Activated CD8-positive, alpha-beta memory T cell treated with anti-CD3 and anti-CD28 coated beads, Interleukin-2, amount 50 U/mL, for 48 hours (primary cell): ENCODE measurements at regions not wholly inside any gene's neighbourhood (a gene's known extent, or its start where the extent isn't known, plus 50 kb on each side); places are given as distances from the start of the nearest gene placed in this dataset.
"Not testable (repeated sequence)": the region's sequence is repeated elsewhere in the genome, so short reads cannot be mapped to it uniquely, and the experiment has no call there.

Source experiments
- DNase-seq: peaks from one replicate; pipeline ENCODE4 v3.0.0-alpha.2; 2020

GRCh38 chr18:57915248-57915647 is 112.1 kb upstream of the ATP8B1 start:
- no peak for DNase-seq

GRCh38 chr18:57913686-57914085 is 110.6 kb upstream of the ATP8B1 start:
- DNase-seq, result no peak

- DNase-seq, result no peak
These were observed 107.7 kb upstream of the ATP8B1 start for GRCh38 chr18:57910817-57911216.

- no peak for DNase-seq
These were observed 107.0 kb upstream of the ATP8B1 start for GRCh38 chr18:57910134-57910533.

GRCh38 chr18:57909620-57910019 is 106.5 kb upstream of the ATP8B1 start:
- no peak for DNase-seq

- DNase-seq, result no peak
These were observed 105.0 kb upstream of the ATP8B1 start for GRCh38 chr18:57908092-57908491.

GRCh38 chr18:57907550-57907949 is 104.4 kb upstream of the ATP8B1 start:
- no peak for DNase-seq

GRCh38 chr18:57906852-57907251 is 103.7 kb upstream of the ATP8B1 start:
- DNase-seq, result no peak

GRCh38 chr18:57904535-57904934 is 101.4 kb upstream of the ATP8B1 start:
- DNase-seq, result no peak

GRCh38 chr18:57902721-57903120 is 99.6 kb upstream of the ATP8B1 start:
- DNase-seq, result no peak

- no peak for DNase-seq
These were observed 98.9 kb upstream of the ATP8B1 start for GRCh38 chr18:57901825-57902589.

- DNase-seq, result no peak
These were observed 97.9 kb upstream of the ATP8B1 start for GRCh38 chr18:57900906-57901435.

GRCh38 chr18:57898506-57899124 is 95.5 kb upstream of the ATP8B1 start:
- no peak for DNase-seq

- DNase-seq, result no peak
These were observed 92.1 kb upstream of the ATP8B1 start for GRCh38 chr18:57895182-57895581.

GRCh38 chr18:57891707-57892391 is 88.7 kb upstream of the ATP8B1 start:
- DNase-seq, result no peak

GRCh38 chr18:57890266-57890665 is 87.2 kb upstream of the ATP8B1 start:
- no peak for DNase-seq

- DNase-seq, result no peak
These were observed 86.7 kb upstream of the ATP8B1 start for GRCh38 chr18:57889841-57890240.

- DNase-seq, result no peak
These were observed 84.6 kb upstream of the ATP8B1 start for GRCh38 chr18:57887543-57888383.

GRCh38 chr18:57885931-57886330 is 82.8 kb upstream of the ATP8B1 start:
- no peak for DNase-seq

- DNase-seq, result no peak
These were observed 79.3 kb upstream of the ATP8B1 start for GRCh38 chr18:57882465-57882864.

- peak; percentile 74 for DNase-seq
These were observed 78.8 kb upstream of the ATP8B1 start for GRCh38 chr18:57881818-57882413.

- not testable (repeated sequence) for DNase-seq
These were observed 76.8 kb upstream of the ATP8B1 start for GRCh38 chr18:57879924-57880323.
